H9 (cell line): ENCODE measurements at regions not wholly inside any gene's neighbourhood (a gene's known extent, or its start where the extent isn't known, plus 50 kb on each side); places are given as distances from the start of the nearest gene placed in this dataset.

Experiments used
- DNase-seq: peaks from one replicate; pipeline ENCODE4 v3.0.0-alpha.2; 2017
- H2AFZ ChIP-seq: one replicate; pipeline ENCODE4 v1.6.1; 2013; ENCODE audit warnings: mild to moderate bottlenecking, low read length, control low read depth, moderate library complexity
- H2AK5ac ChIP-seq: 2 replicates; pipeline ENCODE4 v1.6.1; 2013; ENCODE audit warnings: low read length, control low read depth, mixed read lengths; ENCODE audit not compliant: insufficient read length
- H2BK120ac ChIP-seq: one replicate; pipeline ENCODE4 v1.6.1; 2013; ENCODE audit warnings: low read depth, mild to moderate bottlenecking, low read length, control low read depth, inconsistent platforms; ENCODE audit not compliant: poor library complexity, severe bottlenecking
- H2BK12ac ChIP-seq: 2 replicates; pipeline ENCODE4 v1.6.1; 2013; ENCODE audit warnings: low read length, control low read depth, mixed read lengths, low read depth; ENCODE audit not compliant: insufficient read length
- H2BK15ac ChIP-seq: 2 replicates; pipeline ENCODE4 v1.6.1; 2013; ENCODE audit warnings: low read depth, low read length, control low read depth
- H2BK20ac ChIP-seq: one replicate; pipeline ENCODE4 v1.6.1; 2013; ENCODE audit warnings: low read depth, mild to moderate bottlenecking, low read length, control low read depth, inconsistent platforms; ENCODE audit not compliant: poor library complexity, severe bottlenecking
- H2BK5ac ChIP-seq: 2 replicates; pipeline ENCODE4 v1.6.1; 2013; ENCODE audit warnings: low read length, control low read depth, mixed read lengths; ENCODE audit not compliant: insufficient read length
- H3K14ac ChIP-seq: 2 replicates; pipeline ENCODE4 v1.6.1; 2013; ENCODE audit warnings: low read length, control low read depth; ENCODE audit not compliant: insufficient read depth
- H3K18ac ChIP-seq: 2 replicates; pipeline ENCODE4 v1.6.1; 2013; ENCODE audit warnings: low read depth, mild to moderate bottlenecking, mixed read lengths, low read length, control low read depth; ENCODE audit not compliant: insufficient read length
- H3K23ac ChIP-seq: 2 replicates; pipeline ENCODE4 v1.6.1; 2013; ENCODE audit warnings: low read length, control low read depth, mixed read lengths, low read depth; ENCODE audit not compliant: insufficient read length
- H3K23me2 ChIP-seq: 2 replicates; pipeline ENCODE4 v1.6.1; 2013; ENCODE audit warnings: low read depth, mild to moderate bottlenecking, mixed read lengths, low read length, control low read depth; ENCODE audit not compliant: insufficient read length, poor library complexity, severe bottlenecking
- H3K27ac ChIP-seq: 2 replicates; pipeline ENCODE4 v1.5.1; 2013; ENCODE audit warnings: low read length, control low read depth, mixed read lengths, low read depth; ENCODE audit not compliant: insufficient read length
- H3K27me3 ChIP-seq: 2 replicates; pipeline ENCODE4 v1.6.1; 2013; ENCODE audit warnings: low read length, control low read depth, inconsistent platforms; ENCODE audit not compliant: insufficient read depth
- H3K4ac ChIP-seq: 2 replicates; pipeline ENCODE4 v1.6.1; 2013; ENCODE audit warnings: low read depth, mild to moderate bottlenecking, control low read depth, inconsistent platforms, low read length, moderate library complexity
- H3K4me1 ChIP-seq: 2 replicates; pipeline ENCODE4 v1.6.1; 2013; ENCODE audit warnings: low read length, control low read depth, inconsistent platforms; ENCODE audit not compliant: insufficient read depth
- H3K4me2 ChIP-seq: 2 replicates; pipeline ENCODE4 v1.6.1; 2013; ENCODE audit warnings: low read length, control low read depth, mixed read lengths; ENCODE audit not compliant: insufficient read length, insufficient read depth
- H3K56ac ChIP-seq: 2 replicates; pipeline ENCODE4 v1.6.1; 2013; ENCODE audit warnings: low read depth, mild to moderate bottlenecking, mixed read lengths, low read length, control low read depth; ENCODE audit not compliant: insufficient read length
- H3K79me1 ChIP-seq: 2 replicates; pipeline ENCODE4 v1.6.1; 2013; ENCODE audit warnings: low read depth, mild to moderate bottlenecking, moderate library complexity, low read length, control low read depth, inconsistent platforms; ENCODE audit not compliant: insufficient read depth, poor library complexity, severe bottlenecking
- H3K79me2 ChIP-seq: 2 replicates; pipeline ENCODE4 v1.6.1; 2013; ENCODE audit warnings: low read length, control low read depth, inconsistent platforms; ENCODE audit not compliant: insufficient read depth
- H3K9ac ChIP-seq: 2 replicates; pipeline ENCODE4 v1.6.1; 2013; ENCODE audit warnings: low read length, control low read depth, mixed read lengths; ENCODE audit not compliant: insufficient read length; ENCODE audit errors: extremely low read depth
- H3K9me3 ChIP-seq: one replicate; pipeline ENCODE4 v1.6.1; 2013; ENCODE audit warnings: low read depth, low read length, inconsistent platforms; ENCODE audit not compliant: control insufficient read depth
- H3T11ph ChIP-seq: one replicate; pipeline ENCODE4 v1.6.1; 2013; ENCODE audit warnings: mild to moderate bottlenecking, low read length, control low read depth, inconsistent platforms
- H4K20me1 ChIP-seq: one replicate; pipeline ENCODE4 v1.6.1; 2013; ENCODE audit not compliant: control insufficient read depth, insufficient read length, insufficient read depth
- H4K5ac ChIP-seq: 2 replicates; pipeline ENCODE4 v1.6.1; 2013; ENCODE audit warnings: low read depth, mild to moderate bottlenecking, mixed read lengths, low read length, control low read depth; ENCODE audit not compliant: insufficient read length
- H4K8ac ChIP-seq: replicated peaks from 2 replicates; pipeline ENCODE4 v1.6.1; 2013; ENCODE audit warnings: low read length, control low read depth, mixed read lengths, low read depth; ENCODE audit not compliant: insufficient read length
- H4K91ac ChIP-seq: 2 replicates; pipeline ENCODE4 v1.6.1; 2013; ENCODE audit warnings: low read depth, mild to moderate bottlenecking, moderate library complexity, mixed read lengths, low read length, control low read depth; ENCODE audit not compliant: insufficient read length
- H3K27ac Mint-ChIP-seq, 3 experiments: 2 replicates in 2 of 3; 3 replicates in 1 of 3; pipeline ENCODE4 v1.8.0; 2020 to 2021; ENCODE audit warnings: mixed read lengths in 3 of 3, mild to moderate bottlenecking in 1 of 3, moderate library complexity in 1 of 3
- H3K27me3 Mint-ChIP-seq: 2 replicates; pipeline ENCODE4 v1.8.0; 2021; ENCODE audit warnings: low read depth, mild to moderate bottlenecking, moderate library complexity, mixed read lengths
- H3K36me3 Mint-ChIP-seq, 3 experiments: 2 replicates in 2 of 3; 3 replicates in 1 of 3; pipeline ENCODE4 v1.8.0; 2020 to 2021; ENCODE audit warnings: low read depth in 3 of 3, mixed read lengths in 3 of 3; ENCODE audit not compliant: insufficient read depth in 1 of 3
- H3K4me1 Mint-ChIP-seq, 2 experiments: 2 replicates each; pipeline ENCODE4 v1.8.0; 2020; ENCODE audit warnings: mixed read lengths in 2 of 2
- H3K4me3 Mint-ChIP-seq, 2 experiments: 2 replicates in 1 of 2; 3 replicates in 1 of 2; pipeline ENCODE4 v1.8.0; 2020 to 2021; ENCODE audit warnings: mild to moderate bottlenecking in 2 of 2, mixed read lengths in 2 of 2, moderate library complexity in 1 of 2
- H3K9me3 Mint-ChIP-seq, 2 experiments: 2 replicates in 1 of 2; 3 replicates in 1 of 2; pipeline ENCODE4 v1.8.0; 2020; ENCODE audit warnings: mild to moderate bottlenecking in 2 of 2, mixed read lengths in 2 of 2, moderate library complexity in 1 of 2
- CTCF ChIP-seq: fragments of 200-600 bp; sonication (generic); conservative IDR thresholded peaks from 3 replicates; pipeline ENCODE4 v1.8.0; 2021; ENCODE audit warnings: antibody characterized with exemption, mild to moderate bottlenecking
- WGBS: extraction: QIAGEN DNeasy Blood & Tissue Kit; methylation state at CpG from one replicate; pipeline ENCODE4 v1.1.7; 2013; ENCODE audit warnings: missing lambda C conversion rate, low lambda C conversion rate, mixed read lengths; ENCODE audit not compliant: insufficient read length; ENCODE audit errors: extremely low coverage; 5-methylcytosine and 5-hydroxymethylcytosine counted together

- H3K4me2 ChIP-seq: no peak overlapping the region
- no peak overlapping the region for H2AFZ ChIP-seq
- no peak overlapping the region for H3K18ac ChIP-seq
- no peak for DNase-seq
- H2BK20ac ChIP-seq: no peak overlapping the region
- Mint-ChIP-seq H3K36me3 (no peaks in the 10 kb centered on the region), H3K4me3 (no peak overlapping the region), H3K4me1 (peaks cover 14 to 30% of the 10 kb centered on the region in 2 experiments), H3K27ac (peak overlapping the region; percentile 14 to 85 (median 71); a peak in 3 of 7 replicates), H3K27me3 (peaks cover 4% of the 10 kb centered on the region), H3K9me3 (no peaks in the 10 kb centered on the region)
- H3K23ac ChIP-seq: no peak overlapping the region
- H2BK120ac ChIP-seq: no peak overlapping the region
- H3K14ac ChIP-seq: no peak overlapping the region
- H3K27me3 ChIP-seq: no peaks in the 10 kb centered on the region
- no peak overlapping the region for H3K9ac ChIP-seq
- no CpG with 5 or more reads among the region's 11 CpGs for WGBS
- no peak overlapping the region for H3T11ph ChIP-seq
- no peaks in the 10 kb centered on the region for H3K4me1 ChIP-seq
- H4K91ac ChIP-seq: no peak overlapping the region
- H3K79me2 ChIP-seq: no peaks in the 10 kb centered on the region
- H3K9me3 ChIP-seq: no peaks in the 10 kb centered on the region
- no peak overlapping the region for H4K8ac ChIP-seq
- no peak overlapping the region for H3K4ac ChIP-seq
- H4K5ac ChIP-seq: no peak overlapping the region
- H2AK5ac ChIP-seq: no peak overlapping the region
- H2BK15ac ChIP-seq: no peak overlapping the region
- H3K79me1 ChIP-seq: no peaks in the 10 kb centered on the region
- H3K27ac ChIP-seq: no peak overlapping the region
- no peaks in the 10 kb centered on the region for H3K23me2 ChIP-seq
- no peak overlapping the region for H3K56ac ChIP-seq
- no peaks in the 10 kb centered on the region for H4K20me1 ChIP-seq
- H2BK5ac ChIP-seq: no peak overlapping the region
- TF ChIP-seq CTCF: no peak
- H2BK12ac ChIP-seq: no peak overlapping the region
Observed at GRCh38 chr2:43158259-43158880, 68.0 kb downstream of the ZFP36L2 start.
